PC-9 (cell line): ENCODE measurements at regions not wholly inside any gene's neighbourhood (a gene's known extent, or its start where the extent isn't known, plus 50 kb on each side); places are given as distances from the start of the nearest gene placed in this dataset.

Experiments used
- CTCF ChIP-seq: fragments of 200-600 bp; sonication (generic); conservative IDR thresholded peaks from 2 replicates; pipeline ENCODE4 v1.6.1; 2017; ENCODE audit warnings: mixed run types, antibody characterized with exemption, mild to moderate bottlenecking, moderate library complexity
- EZH2 ChIP-seq: fragments of 200-600 bp; sonication (generic); IDR thresholded peaks from 2 replicates; pipeline ENCODE4 v1.8.0; 2017; ENCODE audit warnings: antibody characterized with exemption, low read depth

DNA sequence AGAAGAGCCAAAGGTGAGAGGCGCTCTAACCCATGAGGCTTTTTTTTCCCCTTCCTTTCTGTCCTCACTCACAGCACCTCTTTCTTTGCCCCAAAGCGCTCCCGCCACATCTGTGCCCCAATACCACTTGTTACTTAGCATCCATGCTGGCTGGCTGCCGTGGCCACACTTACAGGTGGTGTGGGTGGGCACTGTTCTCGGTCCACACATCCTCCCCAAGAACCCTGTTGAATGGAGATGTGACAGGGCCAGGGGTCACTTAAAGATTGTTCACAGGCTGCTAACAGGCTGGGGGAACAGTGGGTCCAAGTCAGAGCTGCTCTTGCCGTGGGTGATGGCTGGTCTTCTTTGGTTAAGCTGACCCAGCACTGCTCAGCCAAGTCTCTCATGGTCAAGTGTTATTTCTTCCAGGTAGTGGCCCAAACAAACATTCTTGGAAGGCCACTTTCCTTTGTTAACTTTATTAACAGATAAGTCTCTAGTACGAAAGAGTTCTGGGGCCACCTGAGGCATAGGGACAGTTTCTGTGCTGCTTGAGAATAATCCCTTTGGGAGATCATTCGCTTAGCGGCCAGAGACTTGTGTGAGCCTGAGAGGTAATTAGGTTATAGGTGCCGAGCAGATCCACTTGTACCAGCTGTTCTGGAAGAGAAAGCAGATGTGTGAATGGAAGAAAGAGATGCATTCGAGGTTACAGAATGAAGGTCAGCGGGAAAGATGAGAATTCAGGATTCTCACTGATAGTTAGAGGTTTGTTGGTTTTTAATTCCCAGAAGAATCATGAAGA, 62.6 kb upstream of the IRF2BP2 start:
- no peak for TF ChIP-seq CTCF
- no peak for TF ChIP-seq EZH2
